Neural cell (in vitro differentiated cells): ENCODE measurements at regions not wholly inside any gene's neighbourhood (a gene's known extent, or its start where the extent isn't known, plus 50 kb on each side); places are given as distances from the start of the nearest gene placed in this dataset.

ENCODE experiments used
- CTCF ChIP-seq: fragments of 450-650 bp; IDR thresholded peaks from 2 replicates; pipeline ENCODE4 v1.5.1; 2014; ENCODE audit warnings: antibody characterized with exemption, mild to moderate bottlenecking, moderate library complexity; ENCODE audit not compliant: poor library complexity, severe bottlenecking
- EP300 ChIP-seq: fragments of 450-650 bp; conservative IDR thresholded peaks from 2 replicates; pipeline ENCODE4 v1.6.1; 2014; ENCODE audit warnings: antibody characterized with exemption, mild to moderate bottlenecking, moderate library complexity; ENCODE audit not compliant: poor library complexity, severe bottlenecking
- EZH2 ChIP-seq: fragments of 200-600, 300-800 bp; shearing (Covaris generic), sonication (generic); IDR thresholded peaks from 2 replicates; pipeline ENCODE4 v1.6.1; 2014; ENCODE audit warnings: antibody characterized with exemption, low read length, borderline replicate concordance, mild to moderate bottlenecking; ENCODE audit not compliant: insufficient read depth, poor library complexity, severe bottlenecking
- POLR2AphosphoS5 ChIP-seq: IDR thresholded peaks from 2 replicates; pipeline ENCODE4 v1.6.1; 2012
- RAD21 ChIP-seq: fragments of 450-650 bp; conservative IDR thresholded peaks from 2 replicates; pipeline ENCODE4 v1.6.1; 2014; ENCODE audit warnings: antibody characterized with exemption, mild to moderate bottlenecking, moderate library complexity
- TAF1 ChIP-seq: IDR thresholded peaks from 2 replicates; pipeline ENCODE4 v1.6.1; 2012; ENCODE audit warnings: low read depth
- TF ChIP-seq, protein P1 (sequence below): IDR thresholded peaks from 2 replicates; pipeline ENCODE4 v1.6.1; 2012; ENCODE audit warnings: borderline replicate concordance

GRCh38 chr1:176341656-176342055 is 121.3 kb upstream of the PAPPA2 start:
- no peak for TF ChIP-seq EZH2
- no peak for TF ChIP-seq CTCF
- no peak for TF ChIP-seq POLR2AphosphoS5
- no peak for TF ChIP-seq EP300
- TF ChIP-seq, protein P1, sequence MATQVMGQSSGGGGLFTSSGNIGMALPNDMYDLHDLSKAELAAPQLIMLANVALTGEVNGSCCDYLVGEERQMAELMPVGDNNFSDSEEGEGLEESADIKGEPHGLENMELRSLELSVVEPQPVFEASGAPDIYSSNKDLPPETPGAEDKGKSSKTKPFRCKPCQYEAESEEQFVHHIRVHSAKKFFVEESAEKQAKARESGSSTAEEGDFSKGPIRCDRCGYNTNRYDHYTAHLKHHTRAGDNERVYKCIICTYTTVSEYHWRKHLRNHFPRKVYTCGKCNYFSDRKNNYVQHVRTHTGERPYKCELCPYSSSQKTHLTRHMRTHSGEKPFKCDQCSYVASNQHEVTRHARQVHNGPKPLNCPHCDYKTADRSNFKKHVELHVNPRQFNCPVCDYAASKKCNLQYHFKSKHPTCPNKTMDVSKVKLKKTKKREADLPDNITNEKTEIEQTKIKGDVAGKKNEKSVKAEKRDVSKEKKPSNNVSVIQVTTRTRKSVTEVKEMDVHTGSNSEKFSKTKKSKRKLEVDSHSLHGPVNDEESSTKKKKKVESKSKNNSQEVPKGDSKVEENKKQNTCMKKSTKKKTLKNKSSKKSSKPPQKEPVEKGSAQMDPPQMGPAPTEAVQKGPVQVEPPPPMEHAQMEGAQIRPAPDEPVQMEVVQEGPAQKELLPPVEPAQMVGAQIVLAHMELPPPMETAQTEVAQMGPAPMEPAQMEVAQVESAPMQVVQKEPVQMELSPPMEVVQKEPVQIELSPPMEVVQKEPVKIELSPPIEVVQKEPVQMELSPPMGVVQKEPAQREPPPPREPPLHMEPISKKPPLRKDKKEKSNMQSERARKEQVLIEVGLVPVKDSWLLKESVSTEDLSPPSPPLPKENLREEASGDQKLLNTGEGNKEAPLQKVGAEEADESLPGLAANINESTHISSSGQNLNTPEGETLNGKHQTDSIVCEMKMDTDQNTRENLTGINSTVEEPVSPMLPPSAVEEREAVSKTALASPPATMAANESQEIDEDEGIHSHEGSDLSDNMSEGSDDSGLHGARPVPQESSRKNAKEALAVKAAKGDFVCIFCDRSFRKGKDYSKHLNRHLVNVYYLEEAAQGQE: no peak
- TF ChIP-seq RAD21: no peak
- TF ChIP-seq TAF1: no peak
